OCI-LY1 (cell line): ENCODE measurements at regions not wholly inside any gene's neighbourhood (a gene's known extent, or its start where the extent isn't known, plus 50 kb on each side); places are given as distances from the start of the nearest gene placed in this dataset.

Experiments used
- CTCF ChIP-seq: fragments of 200-600 bp; sonication (generic), shearing (Covaris generic); IDR thresholded peaks from 2 replicates; pipeline ENCODE4 v1.5.1; 2017; ENCODE audit warnings: mild to moderate bottlenecking, antibody characterized with exemption, low read length, moderate library complexity, mixed read lengths
- EZH2 ChIP-seq: fragments of 200-600 bp; sonication (generic), shearing (Covaris generic); IDR thresholded peaks from 2 replicates; pipeline ENCODE4 v1.8.0; 2017; ENCODE audit warnings: borderline replicate concordance, mixed run types, mild to moderate bottlenecking, antibody characterized with exemption, low read length, moderate library complexity, mixed read lengths

DNA sequence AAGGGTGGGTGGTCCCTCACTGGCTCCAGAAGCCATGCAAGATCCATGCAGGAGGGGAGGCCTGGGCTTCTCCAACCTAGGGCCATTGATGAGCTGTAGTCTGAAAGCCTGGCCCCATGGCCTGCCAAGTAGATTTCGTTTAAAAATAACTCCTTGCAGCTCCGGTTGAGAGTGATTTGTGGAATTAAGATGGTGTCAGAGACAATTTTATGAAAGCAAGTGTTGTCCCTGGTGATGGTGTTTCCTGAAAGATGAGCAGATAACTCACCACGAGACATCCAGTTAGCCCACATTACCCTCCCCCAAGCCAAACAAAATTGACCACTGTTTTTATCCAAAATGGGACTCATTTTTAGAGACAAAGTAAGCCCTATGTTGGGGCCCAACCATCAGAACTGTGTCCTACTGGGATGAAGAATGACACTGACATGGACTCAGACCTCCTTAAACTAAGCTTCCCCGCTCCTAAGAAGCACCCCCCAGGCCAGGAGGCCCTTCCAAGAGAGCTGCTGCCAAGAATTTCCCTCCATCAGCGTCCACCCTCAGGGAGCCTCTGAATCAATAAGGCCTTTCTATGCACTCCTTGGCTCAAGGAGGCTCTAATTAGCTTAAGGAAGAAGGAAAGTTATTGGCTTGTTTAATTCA, 174.2 kb upstream of the NCAM1 start:
- TF ChIP-seq CTCF (no peak), EZH2 (no peak)
